Fibroblast of mammary gland (primary cell): ENCODE measurements at regions not wholly inside any gene's neighbourhood (a gene's known extent, or its start where the extent isn't known, plus 50 kb on each side); places are given as distances from the start of the nearest gene placed in this dataset.

Experiments
- DNase-seq: peaks from one replicate; pipeline ENCODE4 v3.0.0-alpha.2; 2010; ENCODE audit warnings: low read depth
- H3K4me3 ChIP-seq: 2 replicates; pipeline ENCODE4 v1.5.1; 2011; ENCODE audit warnings: low read depth, mild to moderate bottlenecking, low read length, moderate library complexity; ENCODE audit not compliant: control insufficient read depth
- TF ChIP-seq, protein P1 (sequence below): conservative IDR thresholded peaks from 2 replicates; pipeline ENCODE4 v1.5.1; 2011; ENCODE audit warnings: low read depth, low read length, inconsistent platforms; ENCODE audit not compliant: control insufficient read depth, insufficient read depth

- peak; percentile 69 for DNase-seq
- H3K4me3 ChIP-seq = no peak overlapping the region
- TF ChIP-seq, protein P1, sequence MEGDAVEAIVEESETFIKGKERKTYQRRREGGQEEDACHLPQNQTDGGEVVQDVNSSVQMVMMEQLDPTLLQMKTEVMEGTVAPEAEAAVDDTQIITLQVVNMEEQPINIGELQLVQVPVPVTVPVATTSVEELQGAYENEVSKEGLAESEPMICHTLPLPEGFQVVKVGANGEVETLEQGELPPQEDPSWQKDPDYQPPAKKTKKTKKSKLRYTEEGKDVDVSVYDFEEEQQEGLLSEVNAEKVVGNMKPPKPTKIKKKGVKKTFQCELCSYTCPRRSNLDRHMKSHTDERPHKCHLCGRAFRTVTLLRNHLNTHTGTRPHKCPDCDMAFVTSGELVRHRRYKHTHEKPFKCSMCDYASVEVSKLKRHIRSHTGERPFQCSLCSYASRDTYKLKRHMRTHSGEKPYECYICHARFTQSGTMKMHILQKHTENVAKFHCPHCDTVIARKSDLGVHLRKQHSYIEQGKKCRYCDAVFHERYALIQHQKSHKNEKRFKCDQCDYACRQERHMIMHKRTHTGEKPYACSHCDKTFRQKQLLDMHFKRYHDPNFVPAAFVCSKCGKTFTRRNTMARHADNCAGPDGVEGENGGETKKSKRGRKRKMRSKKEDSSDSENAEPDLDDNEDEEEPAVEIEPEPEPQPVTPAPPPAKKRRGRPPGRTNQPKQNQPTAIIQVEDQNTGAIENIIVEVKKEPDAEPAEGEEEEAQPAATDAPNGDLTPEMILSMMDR = peak; percentile 83
Measured at GRCh38 chr14:34227834-34228649, 234.0 kb downstream of the SPTSSA start.

DNA sequence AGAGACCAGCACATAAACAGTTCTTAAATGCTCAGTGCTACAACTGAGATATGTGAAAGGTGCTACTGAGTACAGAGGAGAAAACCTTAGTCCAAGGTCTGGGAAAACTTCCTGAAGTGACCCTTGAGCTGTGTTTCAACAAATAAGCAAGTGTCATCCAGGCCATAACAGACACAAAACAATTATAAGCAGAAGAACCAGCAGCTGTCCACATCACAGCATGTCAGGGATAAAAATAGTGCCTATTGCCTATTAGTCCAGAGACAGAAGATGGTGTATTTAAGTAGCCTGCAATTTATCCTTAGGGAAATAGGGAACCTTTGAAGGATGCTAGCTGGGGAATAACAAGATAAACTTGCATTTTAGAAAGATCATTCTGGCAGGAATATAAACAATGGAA is 237.8 kb downstream of the SPTSSA start:
- H3K4me3 ChIP-seq = no peak overlapping the region
- TF ChIP-seq, protein P1 = no peak
- DNase-seq = no peak

GRCh38 chr14:34223373-34224148 is 238.5 kb downstream of the SPTSSA start:
- TF ChIP-seq, protein P1 = no peak
- DNase-seq = no peak
- H3K4me3 ChIP-seq = no peak overlapping the region

DNA sequence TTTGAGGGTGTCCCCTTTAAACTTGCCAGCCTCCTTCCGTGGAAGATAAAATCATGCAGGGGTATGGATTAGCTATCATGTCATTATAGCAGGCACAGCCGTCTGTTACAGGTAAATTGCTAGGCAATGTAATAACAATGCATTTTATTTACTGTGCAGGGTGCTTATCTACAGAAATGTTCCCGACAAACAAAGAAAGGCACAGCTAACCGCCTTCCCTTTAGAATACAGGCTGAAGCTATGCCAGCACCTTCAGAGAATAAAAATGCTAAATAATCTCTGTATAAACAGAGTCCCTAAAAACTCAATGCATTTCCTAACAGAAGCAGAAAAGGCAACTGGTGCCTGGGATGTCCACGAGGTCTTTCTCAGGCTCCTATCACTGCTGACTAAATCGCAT is 239.2 kb downstream of the SPTSSA start:
- no peak overlapping the region for H3K4me3 ChIP-seq
- TF ChIP-seq, protein P1 = no peak
- no peak for DNase-seq

- H3K4me3 ChIP-seq = no peak overlapping the region
- DNase-seq = no peak
- TF ChIP-seq, protein P1 = no peak
Measured at GRCh38 chr14:34222122-34222521, 239.9 kb downstream of the SPTSSA start.

GRCh38 chr14:34220921-34221320 is 241.1 kb downstream of the SPTSSA start:
- DNase-seq = no peak
- TF ChIP-seq, protein P1 = no peak
- H3K4me3 ChIP-seq = no peak overlapping the region

DNA sequence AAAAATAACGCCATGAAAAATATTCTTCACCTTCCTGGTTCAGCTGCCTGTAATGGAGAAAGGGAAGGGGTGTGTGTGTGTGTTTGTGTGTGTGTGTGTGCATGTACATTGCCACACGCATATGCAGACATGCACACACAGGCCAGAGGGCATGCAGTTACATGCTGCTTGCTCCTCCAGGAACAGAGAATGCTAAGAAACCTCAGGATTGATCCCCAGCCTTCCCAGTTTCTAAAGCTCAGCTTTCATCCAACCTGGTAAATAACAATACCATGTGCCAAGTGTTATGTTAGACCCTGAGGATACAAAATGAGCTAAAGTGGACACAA is 241.7 kb downstream of the SPTSSA start:
- TF ChIP-seq, protein P1 = no peak
- no peak for DNase-seq
- no peak overlapping the region for H3K4me3 ChIP-seq
